DMS53 treated with DMSO at 0.1 percent for 48 hours (cell line): ENCODE measurements at regions not wholly inside any gene's neighbourhood (a gene's known extent, or its start where the extent isn't known, plus 50 kb on each side); places are given as distances from the start of the nearest gene placed in this dataset.

ENCODE experiments used
- DNase-seq: peaks from one replicate; lab custom pipeline; 2025; ENCODE audit not compliant: unreplicated experiment; lab: John Stamatoyannopoulos, UW

DNA sequence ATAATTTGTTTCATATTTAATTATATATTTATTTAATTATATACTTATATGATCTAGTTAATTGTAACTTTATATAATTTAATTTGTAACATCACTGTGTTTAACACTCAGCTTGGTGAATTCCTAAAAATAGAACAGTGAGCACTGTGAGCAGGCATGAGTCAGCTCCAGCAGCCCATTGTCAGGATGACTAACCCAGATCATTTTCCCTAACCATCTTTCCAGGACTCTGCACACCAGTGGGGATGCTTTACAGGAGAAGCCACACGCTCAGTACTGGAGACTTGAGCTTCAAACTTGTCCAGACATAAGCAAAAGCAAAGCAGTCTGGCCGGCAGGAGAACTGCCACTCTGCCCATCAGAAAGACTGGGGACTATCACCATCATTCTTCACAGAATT lies 446.2 kb upstream of the TRPC7 start:
- peak; percentile 23 for DNase-seq

DNA sequence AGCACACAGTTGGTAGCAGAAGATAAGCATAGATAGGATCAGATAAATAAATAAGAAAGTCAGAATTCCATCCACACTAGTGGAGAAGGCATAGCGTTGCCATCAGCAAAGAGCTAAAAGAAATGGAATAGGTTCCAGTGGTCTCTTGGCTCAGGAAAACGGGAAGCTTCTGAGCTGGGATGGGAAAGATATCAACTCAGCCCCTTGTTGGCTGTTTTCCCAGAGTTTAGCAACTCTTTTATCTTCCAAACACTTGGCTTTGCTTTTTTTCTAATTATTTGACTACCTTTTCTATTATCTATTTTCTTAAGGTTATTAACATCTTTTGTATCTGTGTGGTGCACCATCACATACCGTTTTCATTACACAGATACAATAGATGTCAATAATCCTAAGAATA lies 445.7 kb upstream of the TRPC7 start:
- DNase-seq = no peak

- no peak for DNase-seq
Observed at GRCh38 chr5:136810261-136810801, 445.0 kb upstream of the TRPC7 start.

GRCh38 chr5:136809382-136809781 lies 444.0 kb upstream of the TRPC7 start:
- no peak for DNase-seq

DNA sequence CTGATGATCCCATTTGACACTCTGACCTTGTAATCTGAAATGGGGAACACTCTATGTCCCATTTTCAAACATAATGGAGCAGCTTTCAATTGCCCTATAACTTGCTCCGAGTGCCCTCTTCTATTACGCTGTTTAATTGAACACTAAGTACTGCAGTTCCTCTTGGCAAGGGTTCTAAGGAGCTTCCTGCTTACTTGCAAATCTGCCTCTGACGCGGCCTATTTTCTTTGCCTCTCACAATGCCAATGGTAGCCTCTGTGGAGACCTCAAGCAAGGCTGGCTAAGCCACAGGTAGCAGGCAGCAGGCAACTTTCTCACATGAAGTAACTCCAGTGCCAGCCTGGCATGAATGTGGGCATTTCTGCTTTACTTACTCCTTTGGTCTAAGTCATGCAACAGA lies 443.4 kb upstream of the TRPC7 start:
- no peak for DNase-seq

DNA sequence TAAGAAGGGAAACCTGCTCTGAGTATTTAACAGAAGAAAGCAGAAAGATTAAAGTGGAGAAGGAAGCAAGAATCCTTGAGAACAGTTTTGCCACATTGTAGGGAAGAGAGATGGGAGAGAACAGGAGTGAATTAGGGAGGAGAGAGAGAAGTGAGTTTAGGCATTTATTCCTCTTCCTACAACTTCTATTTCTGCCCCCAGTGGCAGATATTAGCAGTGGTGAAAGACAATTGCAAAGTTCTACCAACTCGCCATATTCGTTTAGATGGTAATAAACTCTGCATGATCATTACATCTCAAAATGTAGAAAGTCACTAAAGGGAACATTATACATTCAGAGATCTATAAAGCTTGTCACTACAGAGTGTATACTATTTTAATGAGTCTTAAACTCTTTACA lies 440.1 kb upstream of the TRPC7 start:
- DNase-seq = no peak

GRCh38 chr5:136802383-136802782 lies 437.0 kb upstream of the TRPC7 start:
- peak; percentile 9 for DNase-seq

- DNase-seq = no peak
Observed at GRCh38 chr5:136799806-136800372, 434.5 kb upstream of the TRPC7 start.

DNA sequence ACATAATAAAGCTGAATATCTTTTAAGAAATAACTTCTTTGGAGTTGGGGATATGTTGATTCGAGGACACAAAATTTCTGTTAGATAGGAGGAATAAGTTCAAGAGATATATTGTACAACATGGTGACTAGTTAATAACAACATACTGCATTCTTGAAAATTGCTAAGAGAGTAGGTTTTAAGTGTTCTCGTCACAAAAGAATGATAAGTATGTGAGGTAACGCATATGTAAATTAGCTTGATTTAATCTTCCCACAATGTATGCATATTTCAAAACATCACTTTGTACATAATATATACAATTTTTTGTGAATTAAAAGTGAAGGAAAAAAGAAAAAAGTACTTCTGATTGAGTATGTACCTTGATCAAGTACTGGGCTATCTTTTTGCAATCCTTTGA lies 428.0 kb upstream of the TRPC7 start:
- DNase-seq = no peak

- DNase-seq = no peak
Observed at GRCh38 chr5:136781464-136781863, 416.1 kb upstream of the TRPC7 start.

DNA sequence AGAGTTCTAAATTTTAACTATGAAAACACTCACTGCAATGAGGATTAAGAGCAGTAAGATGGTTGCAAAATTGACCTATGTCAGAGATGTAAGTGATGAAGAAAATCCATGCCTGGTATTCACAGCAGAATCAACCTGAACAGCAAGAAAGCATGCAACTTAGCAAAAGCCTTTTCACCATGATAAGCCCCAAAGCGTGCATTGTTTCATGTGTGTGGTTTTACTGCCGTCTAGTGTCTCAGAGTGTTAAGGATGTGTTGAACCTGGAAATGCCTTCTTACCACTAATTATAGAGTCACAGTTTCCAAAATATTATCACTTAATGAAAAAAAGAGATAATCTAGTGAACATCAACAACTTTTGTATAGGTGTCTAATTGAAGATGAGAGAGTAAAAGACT lies 415.2 kb upstream of the TRPC7 start:
- no peak for DNase-seq

- no peak for DNase-seq
Observed at GRCh38 chr5:136776022-136776927, 410.9 kb upstream of the TRPC7 start.

- no peak for DNase-seq
Observed at GRCh38 chr5:136772491-136772890, 407.1 kb upstream of the TRPC7 start.

- peak; percentile 67 for DNase-seq
Observed at GRCh38 chr5:136769900-136770684, 404.7 kb upstream of the TRPC7 start.

GRCh38 chr5:136769093-136769492 lies 403.7 kb upstream of the TRPC7 start:
- no peak for DNase-seq

DNA sequence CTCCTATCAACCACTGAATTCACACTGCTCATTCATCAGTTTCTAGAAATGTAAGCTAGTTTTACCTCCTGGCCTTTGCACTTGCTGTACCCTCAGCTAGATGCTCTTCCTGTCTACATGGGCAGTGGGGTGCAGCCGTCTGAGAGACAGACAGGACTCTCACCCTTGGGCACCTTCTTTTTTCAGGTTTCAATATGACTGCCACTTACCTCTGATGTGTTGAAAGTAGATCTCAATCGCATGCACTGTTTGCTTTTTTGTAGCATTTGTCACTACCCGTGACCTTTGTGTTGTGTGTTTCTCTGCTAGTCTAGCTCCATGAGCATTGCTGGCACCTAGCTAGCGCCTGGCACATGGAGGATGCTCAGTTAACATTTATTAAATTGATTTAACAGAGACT lies 403.1 kb upstream of the TRPC7 start:
- no peak for DNase-seq

DNA sequence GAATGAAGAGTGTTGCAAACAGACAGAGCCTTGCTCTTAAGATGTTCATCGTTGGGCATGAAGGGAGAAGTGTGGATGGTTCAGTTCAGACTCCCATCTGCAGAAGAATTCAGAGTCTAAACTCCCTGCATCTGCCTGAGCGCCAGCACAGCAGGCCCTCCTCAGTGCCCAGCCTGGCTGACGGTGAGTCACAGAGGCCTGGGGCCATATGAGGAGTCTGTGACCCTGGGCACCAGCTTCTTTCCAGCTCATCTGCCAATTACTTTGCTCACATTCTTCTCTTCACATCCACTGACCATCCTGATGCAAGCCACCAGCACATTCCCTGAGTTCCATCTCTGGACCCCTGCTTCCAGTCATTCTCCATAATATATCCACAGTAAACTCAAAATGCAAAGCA lies 401.1 kb upstream of the TRPC7 start:
- no peak for DNase-seq

- DNase-seq = no peak
Observed at GRCh38 chr5:136764601-136765000, 399.3 kb upstream of the TRPC7 start.

DNA sequence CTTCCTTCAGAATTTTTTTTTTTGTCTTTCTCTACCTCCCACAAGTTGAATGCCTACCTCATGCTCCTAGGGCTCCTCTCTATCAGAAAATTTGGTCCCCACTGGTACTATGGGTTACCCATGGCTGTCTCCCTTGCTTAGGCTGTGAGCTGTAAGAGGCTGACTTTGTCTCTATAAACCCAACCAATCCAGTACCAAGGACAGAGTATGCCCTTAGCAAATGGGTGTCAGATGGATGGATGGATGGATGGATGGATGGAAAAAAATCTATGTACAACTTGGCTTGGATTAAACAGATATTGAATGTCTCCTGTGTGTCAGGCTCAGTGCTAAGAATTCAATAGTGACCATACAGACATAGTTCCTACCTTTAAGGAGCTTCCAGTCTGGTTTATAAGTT lies 398.2 kb upstream of the TRPC7 start:
- DNase-seq = no peak

DNA sequence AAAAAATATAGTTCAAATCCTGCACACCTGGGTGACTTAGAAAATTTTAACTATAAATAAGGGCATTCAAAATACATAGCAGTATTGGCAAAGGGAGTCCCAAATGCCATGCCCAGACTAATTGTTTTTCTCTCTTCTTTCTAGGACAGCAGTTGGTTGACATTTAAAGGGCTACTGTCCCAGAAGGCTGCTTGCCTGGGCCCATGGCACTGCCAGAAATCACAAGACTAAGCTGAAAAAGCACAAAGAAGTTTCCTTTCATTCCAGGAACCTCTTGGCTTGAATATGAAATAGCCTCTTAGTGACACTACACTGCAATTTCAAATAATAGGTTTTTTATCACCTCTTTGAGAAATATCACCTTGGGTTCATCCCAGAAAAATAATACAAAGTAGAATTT lies 388.9 kb upstream of the TRPC7 start:
- DNase-seq = no peak

- DNase-seq = no peak
Observed at GRCh38 chr5:136750224-136750862, 385.0 kb upstream of the TRPC7 start.
